ENCODE measurements at regions not wholly inside any gene's neighbourhood (a gene's known extent, or its start where the extent isn't known, plus 50 kb on each side); places are given as distances from the start of the nearest gene placed in this dataset.

DNA sequence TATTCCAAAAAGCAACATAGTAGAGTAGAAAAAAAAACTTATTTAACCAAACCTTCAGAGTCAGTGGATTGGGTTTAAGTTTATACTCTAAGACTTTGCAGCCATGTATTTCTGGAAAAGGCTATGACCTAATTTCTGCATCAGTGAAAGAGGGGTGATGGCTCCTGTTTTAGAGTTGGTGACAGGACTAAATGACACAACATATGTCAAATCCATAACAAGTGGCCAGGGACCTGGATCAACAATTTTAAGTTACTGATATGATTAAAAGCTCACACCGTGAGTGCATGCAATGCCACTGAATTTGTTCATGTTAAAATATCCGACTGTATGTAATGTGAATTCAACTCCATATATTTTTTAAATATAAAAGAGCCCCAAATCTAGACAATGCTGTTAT, 390.6 kb downstream of the TNS3 start:
- TF ChIP-seq POLR2AphosphoS5 (IDR thresholded peaks at IDR 0.05) (no peak), CTCF (IDR thresholded peaks at IDR 0.05) (no peak), POLR2A (IDR thresholded peaks at IDR 0.05) (no peak)
